ENCODE measurements at regions not wholly inside any gene's neighbourhood (a gene's known extent, or its start where the extent isn't known, plus 50 kb on each side); places are given as distances from the start of the nearest gene placed in this dataset.
"Not testable (repeated sequence)": the region's sequence is repeated elsewhere in the genome, so short reads cannot be mapped to it uniquely, and the experiment has no call there.

DNA sequence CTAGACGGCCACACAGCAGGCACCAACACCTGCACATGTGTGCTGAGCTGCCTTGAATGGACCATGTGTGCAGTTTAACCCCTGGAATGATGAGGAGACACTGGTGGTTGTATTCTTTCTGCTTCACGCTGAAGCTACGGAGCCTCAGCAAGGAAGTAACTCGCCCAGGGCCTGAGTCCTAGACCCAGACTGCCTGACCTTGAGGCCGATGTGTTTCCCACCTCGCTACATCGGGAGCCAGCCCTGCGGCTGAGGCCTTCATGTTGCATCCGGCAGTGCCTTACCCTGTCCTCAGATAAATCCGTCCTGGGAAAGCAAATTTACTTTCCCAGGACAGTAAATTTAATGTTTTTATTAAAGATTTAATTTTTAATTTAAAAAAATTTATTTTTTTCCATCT lies 110.0 kb upstream of the MTHFD1L start:
- DNase-seq (no peak), ATAC-seq (no peak)
- POLR2A ChIA-PET = no interaction called here
- H3K9me3 Mint-ChIP-seq = no peaks in the 10 kb centered on the region
- H3K27me3 Mint-ChIP-seq = no peaks in the 10 kb centered on the region
- H3K4me3 Mint-ChIP-seq = no peak overlapping the region
- H3K4me1 Mint-ChIP-seq = no peaks in the 10 kb centered on the region
- H3K27ac Mint-ChIP-seq = no peak overlapping the region
- no peaks in the 10 kb centered on the region for H3K36me3 Mint-ChIP-seq

DNA sequence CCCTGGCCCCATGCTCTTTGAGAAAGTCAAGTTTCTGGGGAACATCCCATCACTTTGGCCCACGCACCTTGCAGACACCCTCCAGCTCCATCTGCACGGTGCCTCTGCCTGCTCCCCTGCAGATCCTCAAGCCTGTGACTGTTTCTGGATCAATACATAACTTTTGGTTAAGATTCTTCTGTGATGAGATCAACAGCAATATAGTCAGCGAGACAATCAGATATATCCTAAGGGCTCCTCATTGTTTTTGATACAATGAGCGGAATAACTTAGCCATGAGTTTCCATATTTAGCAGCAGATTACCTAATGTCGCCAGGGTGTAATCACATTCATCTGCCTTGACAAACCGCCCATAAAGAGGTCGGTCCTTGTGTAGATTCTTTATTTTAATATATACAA lies 109.3 kb upstream of the MTHFD1L start:
- ATAC-seq = no peak
- Mint-ChIP-seq H3K4me3 (no peak overlapping the region), H3K27me3 (no peaks in the 10 kb centered on the region), H3K36me3 (no peaks in the 10 kb centered on the region), H3K9me3 (no peaks in the 10 kb centered on the region), H3K4me1 (no peaks in the 10 kb centered on the region), H3K27ac (no peak overlapping the region)
- no peak for DNase-seq
- POLR2A ChIA-PET = no interaction called here

DNA sequence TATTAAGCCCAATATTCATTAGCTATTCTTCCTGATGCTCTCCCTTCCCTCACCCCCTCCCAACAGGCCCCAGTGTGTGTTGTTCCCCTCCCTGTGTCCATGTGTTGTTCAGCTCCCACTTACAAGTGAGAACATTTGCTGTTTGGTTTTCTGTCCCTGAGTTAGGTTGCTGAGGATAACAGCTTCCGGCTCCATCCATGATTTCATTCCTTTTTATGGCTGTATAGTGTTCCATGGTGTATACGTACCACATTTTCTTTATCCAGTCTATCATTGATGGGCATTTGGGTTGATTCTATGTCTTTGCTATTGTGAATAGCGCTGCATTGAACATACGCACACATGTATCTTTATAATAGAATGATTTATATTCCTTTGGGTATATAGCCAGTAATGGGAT lies 107.7 kb upstream of the MTHFD1L start:
- H3K9me3 Mint-ChIP-seq, POLR2A ChIA-PET, H3K4me3 Mint-ChIP-seq, H3K27me3 Mint-ChIP-seq, H3K36me3 Mint-ChIP-seq, H3K27ac Mint-ChIP-seq, ATAC-seq, DNase-seq, H3K4me1 Mint-ChIP-seq: not testable (repeated sequence)

DNA sequence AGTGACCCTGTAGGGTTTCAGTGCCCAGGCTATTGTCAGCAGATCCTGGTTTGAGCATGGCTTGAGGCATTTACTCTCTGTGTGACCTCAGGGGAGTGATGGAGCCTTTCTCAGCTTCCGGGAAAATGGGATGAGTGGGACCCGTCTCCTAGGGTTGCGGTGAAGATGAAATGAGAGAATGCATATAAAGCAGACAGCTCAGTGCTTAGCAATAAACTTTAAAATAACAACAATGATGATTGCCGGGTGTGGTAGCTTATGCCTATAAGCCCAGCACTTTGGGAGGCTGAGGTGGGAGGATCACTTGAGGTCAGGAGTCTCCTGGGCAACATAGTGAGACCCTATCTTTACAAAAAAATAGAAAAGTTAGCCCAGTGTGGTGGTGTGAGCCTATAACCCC lies 106.0 kb upstream of the MTHFD1L start:
- POLR2A ChIA-PET = no interaction called here
- Mint-ChIP-seq H3K4me3 (no peak overlapping the region), H3K36me3 (no peaks in the 10 kb centered on the region), H3K4me1 (peaks cover 0 to 7% (median 0%) of the 10 kb centered on the region in 4 donors), H3K9me3 (no peaks in the 10 kb centered on the region), H3K27ac (no peak overlapping the region), H3K27me3 (peaks cover 2 to 3% (median 3%) of the 10 kb centered on the region in 5 donors)
- ATAC-seq (no peak), DNase-seq (no peak)

DNA sequence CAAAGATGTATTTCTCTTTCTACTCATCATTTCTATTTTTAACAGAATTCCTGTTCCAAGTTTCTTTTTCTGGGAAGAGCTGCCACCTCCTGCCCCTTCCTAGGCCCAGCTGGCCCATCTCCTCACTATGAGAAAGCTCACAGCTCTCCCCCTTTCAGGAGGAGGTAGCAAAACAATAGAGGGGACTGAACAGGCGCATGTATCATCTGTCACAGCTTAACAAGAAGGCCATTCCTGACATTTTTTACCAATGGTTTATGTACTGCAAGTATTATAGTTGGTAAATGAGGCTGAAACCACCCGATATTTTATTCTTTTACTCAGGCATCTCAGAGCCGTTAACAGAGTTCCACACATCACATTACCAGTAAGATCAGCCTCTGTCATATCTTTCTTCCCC lies 103.7 kb upstream of the MTHFD1L start:
- H3K36me3 Mint-ChIP-seq = no peaks in the 10 kb centered on the region
- H3K27ac Mint-ChIP-seq = no peak overlapping the region
- peaks cover 3 to 9% (median 5%) of the 10 kb centered on the region in 5 donors for H3K27me3 Mint-ChIP-seq
- POLR2A ChIA-PET = no interaction called here
- peaks cover 0 to 15% (median 0%) of the 10 kb centered on the region in 4 donors for H3K4me1 Mint-ChIP-seq
- no peak overlapping the region for H3K4me3 Mint-ChIP-seq
- no peak for ATAC-seq
- no peaks in the 10 kb centered on the region for H3K9me3 Mint-ChIP-seq
- DNase-seq = no peak

DNA sequence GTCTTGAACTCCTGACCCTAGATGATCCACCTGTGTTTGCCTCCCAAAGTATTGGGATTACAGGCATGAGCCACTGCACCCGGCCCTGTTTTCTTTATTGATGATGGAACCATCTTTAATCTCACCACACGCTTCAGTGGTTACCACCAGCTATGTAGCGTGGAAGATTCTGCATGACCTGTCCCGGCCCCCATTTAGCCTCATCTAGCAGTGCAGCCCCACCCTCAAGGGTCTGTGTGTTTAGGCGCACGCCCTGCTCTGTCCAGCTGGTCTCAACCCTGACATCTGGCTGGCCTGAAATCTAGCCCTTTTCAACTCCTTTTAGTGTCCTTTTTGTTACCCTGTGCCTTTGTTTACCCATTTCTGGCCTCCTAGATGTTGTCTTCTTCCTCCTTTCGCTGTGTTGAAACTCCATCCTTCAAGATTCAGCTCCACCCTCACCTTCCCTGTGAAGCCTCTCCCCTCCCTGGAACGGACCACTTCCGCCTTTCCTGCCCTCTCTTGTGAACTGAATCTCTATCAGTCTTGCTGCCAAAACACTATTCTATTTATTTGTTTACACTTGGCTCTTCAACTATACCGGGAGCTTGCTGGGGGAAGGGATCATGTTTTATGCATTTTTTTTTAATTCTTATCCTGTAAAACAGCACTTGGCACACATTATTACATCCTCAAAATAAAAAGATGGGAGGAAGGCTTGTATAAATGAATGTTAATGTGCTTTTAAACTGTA lies 101.0 kb upstream of the MTHFD1L start:
- no peak for DNase-seq
- H3K36me3 Mint-ChIP-seq = no peaks in the 10 kb centered on the region
- H3K4me1 Mint-ChIP-seq = peaks cover 0 to 15% (median 0%) of the 10 kb centered on the region in 4 donors
- POLR2A ChIA-PET = no interaction called here
- ATAC-seq = no peak
- no peak overlapping the region for H3K27ac Mint-ChIP-seq
- no peak overlapping the region for H3K4me3 Mint-ChIP-seq
- H3K9me3 Mint-ChIP-seq = no peaks in the 10 kb centered on the region
- peaks cover 3 to 9% (median 5%) of the 10 kb centered on the region in 5 donors for H3K27me3 Mint-ChIP-seq

DNA sequence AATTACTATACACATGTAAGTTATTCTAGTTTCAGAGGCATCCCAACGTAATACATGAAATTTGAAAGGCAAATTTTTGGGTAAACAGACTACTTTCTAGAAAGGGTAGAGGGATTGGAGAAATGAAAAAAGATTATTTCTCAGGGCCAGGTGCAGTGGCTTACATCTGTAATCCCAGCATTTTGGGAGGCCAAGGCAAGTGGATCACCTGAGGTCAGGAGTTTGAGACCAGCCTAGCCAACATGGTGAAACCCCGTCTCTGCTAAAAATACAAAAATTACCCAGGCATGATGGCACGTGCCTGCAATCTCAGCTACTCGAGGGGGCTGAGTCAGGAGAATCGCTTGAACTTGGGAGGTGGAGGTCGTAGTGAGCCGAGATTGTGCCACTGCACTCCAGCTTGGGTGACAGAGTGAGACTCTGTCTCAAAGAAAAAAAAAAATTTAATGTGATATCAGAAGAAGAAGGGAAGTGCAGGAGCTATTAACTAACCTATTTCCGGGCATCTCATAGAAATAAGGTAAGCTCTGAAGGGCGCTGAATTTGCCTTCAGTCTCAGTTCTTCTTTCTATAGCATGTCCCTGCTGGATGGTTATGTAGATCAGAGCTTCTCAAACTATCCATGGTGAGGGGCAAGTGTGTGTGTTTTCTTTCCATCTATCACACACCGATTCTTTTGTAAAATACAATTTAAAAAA lies 100.3 kb upstream of the MTHFD1L start:
- Mint-ChIP-seq H3K27me3 (peaks cover 3 to 9% (median 5%) of the 10 kb centered on the region in 5 donors), H3K27ac (no peak overlapping the region), H3K9me3 (no peaks in the 10 kb centered on the region), H3K4me1 (peaks cover 0 to 15% (median 0%) of the 10 kb centered on the region in 4 donors), H3K36me3 (no peaks in the 10 kb centered on the region), H3K4me3 (no peak overlapping the region)
- POLR2A ChIA-PET = no interaction called here
- no peak for DNase-seq
- no peak for ATAC-seq

DNA sequence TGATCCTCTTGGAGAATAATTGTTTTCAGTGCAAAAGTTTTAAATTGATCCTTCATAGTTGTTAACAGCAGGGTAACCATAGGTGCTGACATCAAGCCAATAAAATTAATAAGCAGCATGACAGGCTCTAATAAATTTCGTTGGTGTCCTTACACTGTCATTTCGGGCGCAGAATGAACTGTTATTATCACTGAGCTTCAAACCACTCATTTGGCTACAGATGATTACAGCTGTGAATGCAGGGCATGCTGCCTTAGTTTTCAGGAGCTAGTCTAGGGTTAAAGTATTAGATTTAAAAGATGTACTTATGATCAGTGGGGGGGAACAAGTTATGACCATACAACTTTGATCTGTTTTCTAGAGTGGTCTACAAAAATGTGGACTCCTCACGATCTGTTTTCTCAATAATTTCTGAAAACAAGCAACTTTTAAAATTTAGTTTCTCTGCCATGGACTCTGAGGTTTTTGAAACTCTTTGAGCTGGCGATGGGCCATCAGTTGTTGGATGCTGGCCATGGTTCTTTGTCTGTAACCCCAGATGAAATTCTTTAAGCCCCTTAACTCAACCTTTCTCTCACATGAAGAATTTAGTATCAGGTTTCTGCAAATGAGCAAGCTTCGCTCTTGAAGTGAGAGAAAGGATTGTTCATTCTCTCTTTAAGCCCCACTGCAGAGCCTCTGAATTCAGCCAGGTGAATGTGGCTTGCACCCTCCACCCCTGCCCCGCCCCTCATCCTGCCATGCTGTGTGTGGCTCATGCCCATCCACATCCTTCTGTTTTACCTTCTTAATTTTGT lies 99.1 kb upstream of the MTHFD1L start:
- Mint-ChIP-seq H3K36me3 (no peaks in the 10 kb centered on the region), H3K4me3 (no peak overlapping the region), H3K9me3 (no peaks in the 10 kb centered on the region), H3K27ac (no peak overlapping the region), H3K27me3 (peaks cover 3 to 9% (median 5%) of the 10 kb centered on the region in 5 donors), H3K4me1 (peaks cover 0 to 15% (median 0%) of the 10 kb centered on the region in 4 donors)
- DNase-seq (no peak), ATAC-seq (no peak)
- POLR2A ChIA-PET = no interaction called here

DNA sequence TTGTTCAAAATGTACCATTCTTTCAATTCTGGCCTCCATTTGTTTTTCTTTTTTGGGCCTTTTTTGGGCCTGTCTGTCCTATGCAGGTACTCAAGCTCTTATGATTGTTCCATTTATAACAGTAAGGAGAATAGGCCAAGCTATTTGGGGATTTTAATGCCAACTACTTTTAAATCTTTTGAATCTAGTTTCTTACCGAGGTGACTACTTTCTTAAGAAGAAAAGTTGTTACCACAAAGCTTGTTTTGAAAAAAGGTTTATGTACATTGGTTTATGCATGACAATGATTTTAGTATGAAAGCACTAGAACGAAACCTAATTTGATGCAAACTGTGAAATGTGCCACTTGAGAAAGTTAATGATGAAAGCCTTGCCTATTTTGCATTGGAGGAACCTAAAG lies 98.3 kb upstream of the MTHFD1L start:
- Mint-ChIP-seq H3K36me3 (no peaks in the 10 kb centered on the region), H3K27ac (no peak overlapping the region), H3K4me1 (peaks cover 0 to 15% (median 0%) of the 10 kb centered on the region in 4 donors), H3K9me3 (no peaks in the 10 kb centered on the region), H3K4me3 (no peak overlapping the region), H3K27me3 (peaks cover 3 to 9% (median 5%) of the 10 kb centered on the region in 5 donors)
- ATAC-seq (no peak), DNase-seq (no peak)
- POLR2A ChIA-PET = no interaction called here

DNA sequence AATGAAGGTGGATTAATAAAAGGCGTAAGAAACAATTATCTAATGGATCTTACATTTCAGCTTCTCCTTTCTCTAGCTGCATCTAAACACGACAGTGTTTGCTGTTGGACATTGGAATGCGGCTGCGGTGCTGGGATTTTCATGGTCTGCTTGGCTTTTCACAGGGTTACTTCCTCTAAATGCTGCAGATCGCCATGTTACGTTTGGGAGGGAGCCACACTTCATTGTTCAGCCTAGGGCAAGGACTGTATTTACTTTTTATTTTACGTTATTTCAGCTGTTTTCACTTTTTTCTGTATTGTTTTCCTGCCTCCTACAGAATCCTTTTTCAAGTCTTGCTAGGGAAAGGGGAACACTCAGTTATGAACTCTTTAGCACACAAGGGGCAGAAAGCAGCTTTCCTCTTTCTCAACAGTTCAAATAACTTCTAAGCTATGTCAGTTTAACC lies 97.9 kb upstream of the MTHFD1L start:
- DNase-seq (no peak), ATAC-seq (no peak)
- H3K9me3 Mint-ChIP-seq = no peaks in the 10 kb centered on the region
- H3K4me3 Mint-ChIP-seq = no peak overlapping the region
- H3K27me3 Mint-ChIP-seq = peaks cover 0 to 9% (median 5%) of the 10 kb centered on the region in 5 donors
- no peaks in the 10 kb centered on the region for H3K36me3 Mint-ChIP-seq
- H3K4me1 Mint-ChIP-seq = peaks cover 0 to 15% (median 0%) of the 10 kb centered on the region in 4 donors
- POLR2A ChIA-PET = no interaction called here
- H3K27ac Mint-ChIP-seq = no peak overlapping the region

DNA sequence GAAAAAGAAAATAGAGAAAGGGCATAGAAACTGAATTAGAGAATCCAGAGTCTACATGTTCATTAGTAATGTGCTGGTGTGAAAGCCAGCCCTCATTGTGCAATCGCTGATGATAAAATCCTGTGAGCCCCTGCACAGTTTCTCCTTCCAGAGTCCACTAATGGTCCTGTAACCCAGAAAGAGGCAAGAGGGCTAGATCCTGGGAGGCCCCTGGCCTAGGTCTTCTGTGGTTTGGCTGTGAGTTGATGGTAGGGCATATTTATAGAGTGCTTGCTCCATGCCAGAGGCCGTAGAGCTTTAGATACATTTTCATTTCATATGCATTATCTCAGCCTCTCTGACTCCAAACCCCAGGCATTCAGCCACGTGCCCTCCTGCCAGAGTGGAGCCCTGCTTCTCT lies 94.9 kb upstream of the MTHFD1L start:
- no peak for DNase-seq
- POLR2A ChIA-PET = no interaction called here
- Mint-ChIP-seq H3K4me3 (no peak overlapping the region), H3K27me3 (peaks cover 0 to 1% (median 0%) of the 10 kb centered on the region in 5 donors), H3K4me1 (peaks cover 0 to 3% (median under 1%) of the 10 kb centered on the region in 4 donors), H3K27ac (no peak overlapping the region), H3K9me3 (peaks cover 0 to 22% (median 7%) of the 10 kb centered on the region in 9 donors), H3K36me3 (peaks cover 0 to 9% (median 0%) of the 10 kb centered on the region in 3 donors)
- ATAC-seq = no peak

DNA sequence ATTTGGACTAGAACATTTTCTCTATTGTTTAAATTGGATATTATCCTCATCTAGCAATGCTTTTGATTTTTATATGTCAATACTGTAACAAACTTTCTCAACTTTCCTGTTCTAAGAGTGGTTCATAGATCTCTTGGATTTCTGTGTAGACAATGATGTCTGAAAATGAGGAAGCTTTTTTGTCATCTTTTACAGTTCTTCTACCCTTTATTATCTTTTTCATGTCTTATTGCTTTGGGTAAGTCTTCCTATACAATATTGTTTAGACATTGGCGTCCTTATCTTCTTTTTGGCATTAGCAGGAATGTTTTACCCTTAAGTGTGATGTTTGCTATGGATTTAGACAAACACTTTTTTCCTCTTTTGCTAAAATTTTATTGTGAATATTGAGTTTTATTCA lies 91.5 kb upstream of the MTHFD1L start:
- POLR2A ChIA-PET = no interaction called here
- ATAC-seq = no peak
- Mint-ChIP-seq H3K27me3 (peaks cover 0 to 1% (median 0%) of the 10 kb centered on the region in 5 donors), H3K9me3 (peaks cover 3 to 22% (median 10%) of the 10 kb centered on the region in 9 donors), H3K36me3 (peaks cover 0 to 9% (median 2%) of the 10 kb centered on the region in 3 donors), H3K4me1 (peaks cover 0 to 6% (median 0%) of the 10 kb centered on the region in 4 donors), H3K27ac (no peak overlapping the region), H3K4me3 (no peak overlapping the region)
- DNase-seq = no peak

Data from naive thymus-derived CD8-positive, alpha-beta T cell (primary cell).